ENCODE measurements at regions not wholly inside any gene's neighbourhood (a gene's known extent, or its start where the extent isn't known, plus 50 kb on each side); places are given as distances from the start of the nearest gene placed in this dataset.

DNA sequence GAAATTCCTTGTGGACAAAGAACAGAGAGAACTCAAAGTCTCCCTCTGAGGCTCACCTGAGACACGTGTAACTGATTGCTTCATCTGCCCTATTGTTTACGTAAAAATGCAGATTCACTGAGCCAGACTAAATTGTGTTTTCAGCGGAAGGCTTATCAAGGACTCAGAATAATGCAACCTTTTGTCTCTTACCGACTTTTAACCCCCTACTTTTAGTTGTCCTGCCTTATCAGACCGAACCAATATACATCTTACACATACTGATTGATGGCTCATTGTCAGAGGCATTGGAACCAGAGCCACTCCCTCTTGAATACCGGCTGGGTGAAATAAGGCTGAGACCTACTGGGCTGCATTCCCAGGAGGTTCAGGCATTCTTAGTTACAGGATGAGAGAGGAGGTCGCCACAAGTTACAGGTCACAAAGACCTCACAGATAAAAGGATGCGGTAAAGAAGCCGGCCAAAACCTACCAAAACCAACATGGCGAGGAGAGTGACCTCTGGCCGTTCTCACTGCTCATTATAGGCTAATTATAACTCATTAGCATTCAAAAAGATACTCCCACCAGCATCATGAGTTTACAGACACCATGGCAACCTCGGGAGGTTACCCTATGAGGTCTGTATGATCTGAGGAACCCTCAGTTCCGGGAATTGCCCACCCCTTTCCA is 95.5 kb upstream of the ZNF184 start:
- TF ChIP-seq, protein P1, sequence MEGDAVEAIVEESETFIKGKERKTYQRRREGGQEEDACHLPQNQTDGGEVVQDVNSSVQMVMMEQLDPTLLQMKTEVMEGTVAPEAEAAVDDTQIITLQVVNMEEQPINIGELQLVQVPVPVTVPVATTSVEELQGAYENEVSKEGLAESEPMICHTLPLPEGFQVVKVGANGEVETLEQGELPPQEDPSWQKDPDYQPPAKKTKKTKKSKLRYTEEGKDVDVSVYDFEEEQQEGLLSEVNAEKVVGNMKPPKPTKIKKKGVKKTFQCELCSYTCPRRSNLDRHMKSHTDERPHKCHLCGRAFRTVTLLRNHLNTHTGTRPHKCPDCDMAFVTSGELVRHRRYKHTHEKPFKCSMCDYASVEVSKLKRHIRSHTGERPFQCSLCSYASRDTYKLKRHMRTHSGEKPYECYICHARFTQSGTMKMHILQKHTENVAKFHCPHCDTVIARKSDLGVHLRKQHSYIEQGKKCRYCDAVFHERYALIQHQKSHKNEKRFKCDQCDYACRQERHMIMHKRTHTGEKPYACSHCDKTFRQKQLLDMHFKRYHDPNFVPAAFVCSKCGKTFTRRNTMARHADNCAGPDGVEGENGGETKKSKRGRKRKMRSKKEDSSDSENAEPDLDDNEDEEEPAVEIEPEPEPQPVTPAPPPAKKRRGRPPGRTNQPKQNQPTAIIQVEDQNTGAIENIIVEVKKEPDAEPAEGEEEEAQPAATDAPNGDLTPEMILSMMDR (IDR thresholded peaks at IDR 0.05; ENCODE audit: low read depth, low read length), result no peak
- TF ChIP-seq POLR2A (IDR thresholded peaks at IDR 0.05; ENCODE audit: extremely low read depth, insufficient read length), result no peak
- TF ChIP-seq, protein P2, sequence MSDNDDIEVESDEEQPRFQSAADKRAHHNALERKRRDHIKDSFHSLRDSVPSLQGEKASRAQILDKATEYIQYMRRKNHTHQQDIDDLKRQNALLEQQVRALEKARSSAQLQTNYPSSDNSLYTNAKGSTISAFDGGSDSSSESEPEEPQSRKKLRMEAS (IDR thresholded peaks at IDR 0.05; ENCODE audit: low read depth, low read length), result no peak
- TF ChIP-seq MYC (IDR thresholded peaks at IDR 0.05; ENCODE audit: low read depth, low read length), result no peak

Data from NB4 (cell line).